ENCODE measurements at regions not wholly inside any gene's neighbourhood (a gene's known extent, or its start where the extent isn't known, plus 50 kb on each side); places are given as distances from the start of the nearest gene placed in this dataset.

DNA sequence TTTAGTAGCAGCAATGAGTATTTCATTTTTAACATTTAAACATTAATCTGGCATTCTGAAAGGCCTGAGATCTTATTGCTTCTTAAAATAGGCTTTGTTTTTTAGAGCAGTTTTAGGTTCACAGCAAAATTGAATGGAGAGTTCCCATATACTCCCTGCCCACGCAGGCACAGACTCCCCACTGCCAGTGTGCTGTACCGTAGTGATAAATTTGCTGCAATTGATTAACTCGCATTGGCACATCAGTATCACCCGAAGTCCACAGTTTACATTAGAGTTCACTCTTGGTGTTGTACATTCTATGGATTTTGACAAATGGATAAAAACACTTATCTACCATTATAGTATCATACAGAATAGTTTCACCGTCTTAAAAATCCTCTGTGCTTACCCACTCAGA is 71.8 kb upstream of the ERRFI1 start:
- TF ChIP-seq, protein P1, sequence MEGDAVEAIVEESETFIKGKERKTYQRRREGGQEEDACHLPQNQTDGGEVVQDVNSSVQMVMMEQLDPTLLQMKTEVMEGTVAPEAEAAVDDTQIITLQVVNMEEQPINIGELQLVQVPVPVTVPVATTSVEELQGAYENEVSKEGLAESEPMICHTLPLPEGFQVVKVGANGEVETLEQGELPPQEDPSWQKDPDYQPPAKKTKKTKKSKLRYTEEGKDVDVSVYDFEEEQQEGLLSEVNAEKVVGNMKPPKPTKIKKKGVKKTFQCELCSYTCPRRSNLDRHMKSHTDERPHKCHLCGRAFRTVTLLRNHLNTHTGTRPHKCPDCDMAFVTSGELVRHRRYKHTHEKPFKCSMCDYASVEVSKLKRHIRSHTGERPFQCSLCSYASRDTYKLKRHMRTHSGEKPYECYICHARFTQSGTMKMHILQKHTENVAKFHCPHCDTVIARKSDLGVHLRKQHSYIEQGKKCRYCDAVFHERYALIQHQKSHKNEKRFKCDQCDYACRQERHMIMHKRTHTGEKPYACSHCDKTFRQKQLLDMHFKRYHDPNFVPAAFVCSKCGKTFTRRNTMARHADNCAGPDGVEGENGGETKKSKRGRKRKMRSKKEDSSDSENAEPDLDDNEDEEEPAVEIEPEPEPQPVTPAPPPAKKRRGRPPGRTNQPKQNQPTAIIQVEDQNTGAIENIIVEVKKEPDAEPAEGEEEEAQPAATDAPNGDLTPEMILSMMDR (IDR thresholded peaks at IDR 0.05; ENCODE audit: control extremely low read depth in 1 of 3, insufficient read depth in 1 of 3, low read depth in 1 of 3, low read length in 3 of 3), result no peak
- TF ChIP-seq SIRT6 (IDR thresholded peaks at IDR 0.05; ENCODE audit: low read length), result no peak
- TF ChIP-seq EP300 (IDR thresholded peaks at IDR 0.05; ENCODE audit: borderline replicate concordance in 1 of 2, low read depth in 2 of 2, low read length in 2 of 2), result no peak
- no peak for TF ChIP-seq SP1 (IDR thresholded peaks at IDR 0.05; ENCODE audit: low read depth, low read length)
- no peak for TF ChIP-seq POLR2A (IDR thresholded peaks at IDR 0.05; ENCODE audit: control extremely low read depth in 1 of 2, low read depth in 2 of 2, low read length in 2 of 2)
- TF ChIP-seq RAD21 (IDR thresholded peaks at IDR 0.05 in 1 of 2, conservative IDR thresholded peaks at IDR 0.05 in 1 of 2; ENCODE audit: low read depth in 2 of 2, low read length in 2 of 2), result no peak
- TF ChIP-seq TAF7 (optimal IDR thresholded peaks at IDR 0.05; ENCODE audit: borderline replicate concordance, low read depth, low read length), result no peak
- no peak for TF ChIP-seq BACH1 (IDR thresholded peaks at IDR 0.05; ENCODE audit: low read length)
- TF ChIP-seq TEAD4 (IDR thresholded peaks at IDR 0.05; ENCODE audit: low read depth, low read length), result no peak
- no peak for TF ChIP-seq CEBPB (IDR thresholded peaks at IDR 0.05; ENCODE audit: low read depth, low read length)
- TF ChIP-seq TBP (IDR thresholded peaks at IDR 0.05; ENCODE audit: low read depth, low read length), result no peak
- TF ChIP-seq EZH2 (IDR thresholded peaks at IDR 0.05; ENCODE audit: low read depth, low read length, severe bottlenecking), result no peak

Measured in H1 (cell line).